PC-3 (cell line): ENCODE measurements at regions not wholly inside any gene's neighbourhood (a gene's known extent, or its start where the extent isn't known, plus 50 kb on each side); places are given as distances from the start of the nearest gene placed in this dataset.

Experiments
- CTCF ChIP-seq: fragments of 300-600 bp; sonication (generic); conservative IDR thresholded peaks from 2 replicates; pipeline ENCODE4 v1.5.1; 2017; ENCODE audit warnings: antibody characterized with exemption, low read depth, mild to moderate bottlenecking, low read length
- EZH2 ChIP-seq: fragments of 300-600 bp; sonication (generic); IDR thresholded peaks from one replicate; pipeline ENCODE4 v1.6.1; 2017; ENCODE audit warnings: antibody characterized with exemption, mild to moderate bottlenecking, low read length; ENCODE audit not compliant: unreplicated experiment

GRCh38 chr15:69513986-69514385 lies 61.4 kb downstream of the RPLP1 start:
- TF ChIP-seq CTCF (no peak), EZH2 (no peak)
